GM23248 (cell line): ENCODE measurements at regions not wholly inside any gene's neighbourhood (a gene's known extent, or its start where the extent isn't known, plus 50 kb on each side); places are given as distances from the start of the nearest gene placed in this dataset.

Experiments
- DNase-seq: peaks from one replicate; pipeline ENCODE4 v3.0.0-alpha.2; 2015
- H2AFZ ChIP-seq: fragments of 200-600 bp; sonication (generic); 2 replicates; pipeline ENCODE4 v1.6.1; 2016; ENCODE audit warnings: antibody characterized with exemption
- H3F3A ChIP-seq: fragments of 200-600 bp; sonication (generic); 2 replicates; pipeline ENCODE4 v1.6.1; 2016; ENCODE audit warnings: mild to moderate bottlenecking, antibody characterized with exemption, mixed run types; ENCODE audit not compliant: insufficient read depth
- H3K27ac ChIP-seq: fragments of 200-600 bp; sonication (generic); 2 replicates; pipeline ENCODE4 v1.5.1; 2016; ENCODE audit warnings: mild to moderate bottlenecking
- H3K27me3 ChIP-seq: fragments of 200-600 bp; sonication (generic); replicated peaks from 2 replicates; pipeline ENCODE4 v1.6.1; 2016; ENCODE audit warnings: mild to moderate bottlenecking; ENCODE audit not compliant: insufficient read depth
- H3K36me3 ChIP-seq: fragments of 200-600 bp; sonication (generic); 2 replicates; pipeline ENCODE4 v1.6.1; 2016; ENCODE audit warnings: low read depth, mild to moderate bottlenecking
- H3K4me1 ChIP-seq: fragments of 200-600 bp; sonication (generic); 2 replicates; pipeline ENCODE4 v1.6.1; 2016; ENCODE audit warnings: mild to moderate bottlenecking; ENCODE audit not compliant: insufficient read depth
- H3K4me2 ChIP-seq: fragments of 200-600 bp; sonication (generic); one replicate; pipeline ENCODE4 v1.6.1; 2016; ENCODE audit warnings: mild to moderate bottlenecking; ENCODE audit not compliant: unreplicated experiment
- H3K4me3 ChIP-seq: fragments of 200-600 bp; sonication (generic); 2 replicates; pipeline ENCODE4 v1.5.1; 2016; ENCODE audit warnings: mild to moderate bottlenecking
- H3K79me2 ChIP-seq: fragments of 200-600 bp; sonication (generic); 2 replicates; pipeline ENCODE4 v1.6.1; 2016; ENCODE audit warnings: mild to moderate bottlenecking; ENCODE audit not compliant: insufficient read depth
- H3K9ac ChIP-seq: fragments of 200-600 bp; sonication (generic); 2 replicates; pipeline ENCODE4 v1.6.1; 2016; ENCODE audit warnings: mild to moderate bottlenecking
- H3K9me2 ChIP-seq: fragments of 200-600 bp; sonication (generic); 2 replicates; pipeline ENCODE4 v1.6.1; 2016; ENCODE audit warnings: mixed run types, mild to moderate bottlenecking, moderate library complexity; ENCODE audit not compliant: insufficient read depth
- H3K9me3 ChIP-seq: fragments of 200-600 bp; sonication (generic); one replicate; pipeline ENCODE4 v1.6.1; 2017; ENCODE audit warnings: low read depth
- H4K20me1 ChIP-seq: fragments of 200-600 bp; sonication (generic); 2 replicates; pipeline ENCODE4 v1.6.0; 2016; ENCODE audit not compliant: insufficient read depth
- EZH2 ChIP-seq: fragments of 200-600 bp; sonication (generic); IDR thresholded peaks from 2 replicates; pipeline ENCODE4 v1.6.1; 2018; ENCODE audit warnings: antibody characterized with exemption, mild to moderate bottlenecking; ENCODE audit not compliant: insufficient read depth, poor library complexity, severe bottlenecking
- EZH2phosphoT487 ChIP-seq: fragments of 200-600 bp; sonication (generic); IDR thresholded peaks from 2 replicates; pipeline ENCODE4 v1.6.1; 2018; ENCODE audit warnings: antibody characterized with exemption, moderate library complexity, mild to moderate bottlenecking, low read depth; ENCODE audit not compliant: insufficient read depth
- WGBS, 2 experiments: methylation state at CpG; one replicate each; pipeline ENCODE4 v1.1.6; 2015 to 2017; ENCODE audit warnings: low lambda C conversion rate in 2 of 2, low coverage in 1 of 2; ENCODE audit errors: missing lambda C conversion rate in 2 of 2; 5-methylcytosine and 5-hydroxymethylcytosine counted together
- in situ Hi-C: fragments of 300-500 bp; cut with MboI; formaldehyde crosslinking; loops from 2 replicates; pipeline ENCODE4 v1.15.0; 2020

GRCh38 chr1:170388489-170388888, 143.5 kb upstream of the GORAB start:
- H3K79me2 ChIP-seq: no peaks in the 10 kb centered on the region
- no peak overlapping the region for H3K4me2 ChIP-seq
- no peaks in the 10 kb centered on the region for H4K20me1 ChIP-seq
- H3K27ac ChIP-seq: no peak overlapping the region
- TF ChIP-seq EZH2 (no peak), EZH2phosphoT487 (no peak)
- H3K9me2 ChIP-seq: no peaks in the 10 kb centered on the region
- H3K9ac ChIP-seq: no peak overlapping the region
- in situ Hi-C loops: no loop called here
- 60 to 69% methylated on average over 2 of the region's 2 CpGs for WGBS, 2 experiments
- H3F3A ChIP-seq: no peaks in the 10 kb centered on the region
- H3K27me3 ChIP-seq: no peaks in the 10 kb centered on the region
- H3K36me3 ChIP-seq: no peaks in the 10 kb centered on the region
- H3K4me3 ChIP-seq: no peak overlapping the region
- no peaks in the 10 kb centered on the region for H3K9me3 ChIP-seq
- H3K4me1 ChIP-seq: no peaks in the 10 kb centered on the region
- no peak overlapping the region for H2AFZ ChIP-seq
- DNase-seq: no peak

- no peak for TF ChIP-seq EZH2phosphoT487
- TF ChIP-seq EZH2: no peak
- H3K79me2 ChIP-seq: no peaks in the 10 kb centered on the region
- H4K20me1 ChIP-seq: no peaks in the 10 kb centered on the region
- no peak overlapping the region for H3K27ac ChIP-seq
- no peak for DNase-seq
- 95 to 99% methylated on average over 2 of the region's 2 CpGs for WGBS, 2 experiments
- H3K9me2 ChIP-seq: no peaks in the 10 kb centered on the region
- H3K9me3 ChIP-seq: no peaks in the 10 kb centered on the region
- no peak overlapping the region for H2AFZ ChIP-seq
- no peaks in the 10 kb centered on the region for H3F3A ChIP-seq
- no peaks in the 10 kb centered on the region for H3K36me3 ChIP-seq
- peaks cover 14% of the 10 kb centered on the region; the same call in 1 of the 2 replicates for H3K4me1 ChIP-seq
- in situ Hi-C loops: no loop called here
- no peaks in the 10 kb centered on the region for H3K27me3 ChIP-seq
- H3K9ac ChIP-seq: no peak overlapping the region
- no peak overlapping the region for H3K4me2 ChIP-seq
- no peak overlapping the region for H3K4me3 ChIP-seq
Observed at GRCh38 chr1:170395149-170395548, 136.8 kb upstream of the GORAB start.

DNA sequence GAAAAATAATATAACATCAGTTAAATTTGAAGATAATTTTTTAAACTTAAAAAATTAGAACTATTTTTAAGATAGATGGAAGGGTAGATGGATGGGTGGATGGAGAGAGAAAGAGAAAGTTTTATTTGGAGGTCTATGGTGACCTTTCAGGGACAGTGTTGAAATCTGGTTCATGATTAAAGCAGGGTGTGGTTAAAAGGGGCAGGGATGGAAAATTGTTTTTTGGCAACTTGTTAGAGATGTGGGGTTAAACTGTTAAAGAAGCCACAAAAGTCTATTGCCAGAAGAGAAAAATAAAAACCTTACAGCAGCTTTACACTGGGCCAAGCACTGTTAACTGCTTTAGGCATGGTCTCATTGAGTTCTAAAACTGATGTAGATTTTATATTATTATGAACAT, 134.9 kb upstream of the GORAB start:
- H3K27me3 ChIP-seq: no peaks in the 10 kb centered on the region
- H3K9ac ChIP-seq: no peak overlapping the region
- H3K79me2 ChIP-seq: no peaks in the 10 kb centered on the region
- H3K4me3 ChIP-seq: no peak overlapping the region
- TF ChIP-seq EZH2phosphoT487 (no peak), EZH2 (no peak)
- no peaks in the 10 kb centered on the region for H3K36me3 ChIP-seq
- DNase-seq: no peak
- H3K4me1 ChIP-seq: peaks cover 16% of the 10 kb centered on the region
- no peak overlapping the region for H3K27ac ChIP-seq
- no peaks in the 10 kb centered on the region for H3K9me2 ChIP-seq
- H3K9me3 ChIP-seq: no peaks in the 10 kb centered on the region
- in situ Hi-C loops: no loop called here
- no peak overlapping the region for H3K4me2 ChIP-seq
- H3F3A ChIP-seq: peaks cover 5% of the 10 kb centered on the region
- peak overlapping the region; percentile 15; the same call in 1 of the 2 replicates for H2AFZ ChIP-seq
- no peaks in the 10 kb centered on the region for H4K20me1 ChIP-seq

DNA sequence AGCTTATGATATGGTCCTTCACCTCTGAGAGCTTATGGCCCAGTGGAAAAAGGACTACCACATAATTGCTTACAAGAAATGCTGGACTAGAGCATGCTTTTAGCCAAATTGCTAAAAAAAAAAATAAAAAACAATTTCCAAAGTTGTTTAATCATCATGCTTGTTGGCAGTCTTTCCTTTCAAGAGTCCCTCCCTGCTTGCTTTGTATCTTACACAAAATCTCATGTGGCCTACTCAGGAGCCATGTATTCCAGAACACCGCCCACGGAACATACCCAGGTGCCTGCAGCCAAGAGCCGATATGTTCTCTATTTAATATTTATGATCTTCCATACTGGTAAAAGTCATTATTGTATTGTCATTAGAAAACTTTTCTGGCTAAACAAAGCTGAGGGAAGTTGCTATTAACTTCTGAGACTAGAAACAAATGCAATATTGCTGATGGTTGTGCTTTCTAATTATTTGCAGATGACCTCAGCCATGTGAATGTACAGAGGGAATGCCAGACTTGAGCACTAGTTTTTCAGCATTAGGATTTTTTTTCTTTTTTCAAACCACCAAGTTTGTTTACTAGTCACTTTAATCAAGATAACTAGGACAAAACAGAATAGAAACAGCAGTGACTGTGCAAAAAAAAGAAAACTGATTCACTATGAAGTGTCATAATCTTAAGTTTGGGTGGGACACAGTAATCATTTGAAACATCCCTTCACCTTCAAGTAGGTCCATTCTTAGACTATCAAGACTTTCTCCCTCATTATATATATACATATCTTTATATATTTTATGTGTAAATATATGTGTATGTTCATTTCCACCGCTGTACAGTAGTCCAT, 129.3 kb upstream of the GORAB start:
- Histone ChIP-seq H3K9ac (peak overlapping the region; percentile 56), H3K4me2 (peak overlapping the region; percentile 41), H3F3A (peaks cover 31% of the 10 kb centered on the region), H3K9me2 (no peaks in the 10 kb centered on the region), H3K4me3 (0 out of 2 replicates have a peak overlapping the region, but pooled peaks have one; percentile 7), H3K4me1 (peaks cover 25% of the 10 kb centered on the region), H3K36me3 (no peaks in the 10 kb centered on the region), H2AFZ (peak overlapping the region; percentile 40), H4K20me1 (no peaks in the 10 kb centered on the region), H3K27me3 (no peaks in the 10 kb centered on the region), H3K9me3 (no peaks in the 10 kb centered on the region), H3K27ac (peak overlapping the region; percentile 86), H3K79me2 (no peaks in the 10 kb centered on the region)
- in situ Hi-C loops: no loop called here
- DNase-seq: peak; percentile 90
- WGBS, 2 experiments: 17 to 18% methylated on average over 4 of the region's 4 CpGs
- TF ChIP-seq EZH2 (no peak), EZH2phosphoT487 (no peak)
